GM21367 (cell line): ENCODE measurements at regions not wholly inside any gene's neighbourhood (a gene's known extent, or its start where the extent isn't known, plus 50 kb on each side); places are given as distances from the start of the nearest gene placed in this dataset.
"Not testable (repeated sequence)": the region's sequence is repeated elsewhere in the genome, so short reads cannot be mapped to it uniquely, and the experiment has no call there.

Experiments
- ATAC-seq: cut with Tn5 transposase; IDR thresholded peaks from one replicate; pipeline ENCODE4 v1.9.1; 2021; ENCODE audit not compliant: unreplicated experiment

DNA sequence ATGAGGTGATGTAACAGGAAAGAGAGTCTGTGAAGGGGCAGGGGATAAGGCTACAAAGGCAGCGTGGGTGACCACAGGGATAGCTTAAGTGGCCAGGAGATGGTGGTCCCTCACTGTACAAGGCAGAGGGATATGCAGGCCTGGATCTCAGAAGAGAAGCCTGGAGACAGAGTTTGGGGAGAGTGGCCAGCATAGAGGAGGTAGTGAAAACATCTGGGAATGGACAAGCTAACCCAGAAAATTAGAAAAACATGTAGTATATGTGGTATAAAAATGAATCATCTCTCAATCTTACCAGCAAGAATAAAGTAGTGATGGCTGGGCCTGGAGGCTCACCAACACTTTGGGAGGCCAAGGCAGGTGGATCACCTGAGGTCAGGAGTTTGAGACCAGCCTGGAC, 349.2 kb upstream of the KLF4 start:
- no peak for ATAC-seq

DNA sequence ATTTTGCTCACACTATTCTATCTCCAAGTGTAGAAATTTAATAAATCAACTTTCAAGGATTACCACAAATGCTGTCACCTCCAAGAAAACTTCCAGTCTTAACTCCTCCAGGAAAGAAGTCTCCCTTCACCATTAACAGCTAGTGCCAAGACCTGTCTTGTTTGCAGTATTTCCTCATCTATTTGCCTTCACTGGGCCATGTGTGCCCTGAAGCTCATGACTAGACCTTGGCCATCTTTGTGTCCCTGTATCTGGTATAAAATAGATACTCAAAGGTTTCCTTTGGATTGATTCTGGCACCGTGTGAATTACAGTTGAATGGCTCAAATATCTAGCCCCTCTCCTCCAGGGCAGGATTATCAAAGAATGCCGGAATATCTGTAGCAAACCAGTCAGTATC, 346.7 kb upstream of the KLF4 start:
- no peak for ATAC-seq

DNA sequence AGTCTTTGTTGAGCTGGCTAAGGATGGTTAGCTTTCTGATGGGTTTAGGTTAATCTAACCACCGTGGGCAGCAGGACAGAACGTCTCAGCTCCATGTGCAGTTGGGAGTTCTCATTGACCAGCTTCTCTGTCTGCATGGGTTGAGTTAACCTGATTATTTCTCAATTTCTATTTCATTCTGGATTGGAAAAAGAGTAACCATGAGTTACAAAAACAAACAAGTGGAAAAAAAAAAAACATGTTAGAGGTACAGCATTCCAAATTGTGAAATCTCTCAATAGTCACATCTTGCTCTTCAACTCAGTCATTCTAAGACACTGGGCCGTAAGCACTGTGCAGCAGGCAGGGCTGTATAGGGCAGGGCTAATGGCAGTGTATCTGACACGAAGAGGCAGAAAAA, 343.7 kb upstream of the KLF4 start:
- ATAC-seq: no peak

DNA sequence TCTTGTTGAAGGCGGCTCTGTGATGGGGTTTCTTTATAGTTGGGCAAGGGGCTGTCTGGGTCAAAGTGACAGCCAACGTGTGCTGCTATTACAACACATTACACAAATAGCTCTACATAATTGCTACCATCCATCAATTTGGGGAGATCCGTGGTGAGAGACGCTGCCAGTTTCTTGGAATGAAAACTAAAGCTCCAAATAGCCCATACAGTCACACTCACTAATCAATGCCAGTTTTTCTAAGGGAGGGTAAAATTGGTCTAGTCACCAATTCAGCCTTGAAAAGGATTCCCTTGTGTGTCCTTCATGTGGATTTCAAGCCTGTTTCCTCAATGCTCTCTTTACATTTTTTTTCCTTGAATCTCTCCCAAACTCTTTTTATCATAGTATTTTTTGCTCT, 343.3 kb upstream of the KLF4 start:
- no peak for ATAC-seq

DNA sequence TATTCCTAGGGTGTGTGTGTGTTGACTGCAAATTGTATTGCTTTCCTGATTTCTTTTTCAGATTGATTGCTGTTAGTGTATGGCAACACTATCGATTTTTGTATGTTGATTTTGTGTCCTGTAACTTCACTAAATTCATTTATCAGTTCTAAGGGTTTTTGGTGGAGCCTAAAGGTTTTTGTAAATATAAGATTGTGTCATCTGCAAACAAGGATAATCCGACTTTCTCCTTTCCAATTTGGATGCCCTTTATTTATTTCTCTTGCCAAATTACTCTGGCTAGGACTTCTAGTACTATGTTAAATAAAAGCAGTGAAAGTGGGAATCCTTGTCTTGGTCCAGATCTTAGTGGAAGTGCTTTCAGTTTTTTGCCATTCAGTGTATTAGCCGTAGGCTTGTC, 340.9 kb upstream of the KLF4 start:
- no peak for ATAC-seq

DNA sequence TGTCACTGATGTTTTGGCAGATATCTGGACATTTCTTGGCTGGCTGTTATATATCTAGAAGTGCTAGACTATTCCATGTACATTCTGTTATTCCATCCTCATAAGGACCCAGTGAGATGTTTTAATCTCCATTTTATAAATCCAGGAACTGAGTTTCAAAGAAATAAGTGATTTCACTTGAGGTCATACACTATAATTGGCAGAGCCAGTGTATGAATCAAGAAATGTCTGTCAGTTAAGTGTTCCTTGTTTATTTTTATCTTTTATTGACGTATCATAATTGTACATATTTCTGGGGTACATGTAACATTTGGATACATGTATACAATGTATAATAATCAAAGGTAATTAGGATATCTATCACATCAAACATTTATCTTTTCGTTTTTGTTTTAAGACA, 338.3 kb upstream of the KLF4 start:
- no peak for ATAC-seq

DNA sequence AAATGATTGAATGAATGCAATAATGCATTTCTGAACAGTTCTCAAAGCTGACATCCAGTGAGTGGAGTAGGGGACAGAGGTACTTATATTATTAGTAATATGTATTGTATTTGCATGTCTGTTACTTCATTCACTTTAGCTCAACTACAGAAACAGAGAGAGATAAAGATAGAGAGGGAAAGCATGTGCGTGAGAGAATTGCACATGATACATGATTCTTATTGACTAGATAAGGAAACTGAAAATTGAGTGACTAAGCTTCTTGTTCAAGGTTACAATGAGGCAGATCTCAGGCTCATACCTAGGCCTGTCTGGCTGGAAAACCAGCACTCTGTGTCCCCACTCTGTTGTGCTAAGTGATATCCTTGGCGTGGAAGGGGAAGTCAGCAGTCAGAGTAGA, 337.7 kb upstream of the KLF4 start:
- peak; percentile 70 for ATAC-seq

DNA sequence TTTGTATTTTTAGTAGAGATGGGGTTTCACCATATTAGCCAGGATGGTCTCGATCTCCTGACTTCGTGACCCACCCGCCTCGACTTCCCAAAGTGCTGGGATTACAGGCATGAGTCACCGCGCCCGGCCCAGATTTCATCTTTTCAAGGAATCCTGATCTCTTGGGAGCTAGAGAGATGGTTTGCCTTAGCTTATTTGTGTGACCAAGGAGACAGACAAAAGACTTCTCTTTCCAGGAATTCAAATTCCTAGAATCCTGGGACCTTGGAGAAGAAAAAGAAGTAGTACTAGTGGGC, 337.1 kb upstream of the KLF4 start:
- ATAC-seq: not testable (repeated sequence)

DNA sequence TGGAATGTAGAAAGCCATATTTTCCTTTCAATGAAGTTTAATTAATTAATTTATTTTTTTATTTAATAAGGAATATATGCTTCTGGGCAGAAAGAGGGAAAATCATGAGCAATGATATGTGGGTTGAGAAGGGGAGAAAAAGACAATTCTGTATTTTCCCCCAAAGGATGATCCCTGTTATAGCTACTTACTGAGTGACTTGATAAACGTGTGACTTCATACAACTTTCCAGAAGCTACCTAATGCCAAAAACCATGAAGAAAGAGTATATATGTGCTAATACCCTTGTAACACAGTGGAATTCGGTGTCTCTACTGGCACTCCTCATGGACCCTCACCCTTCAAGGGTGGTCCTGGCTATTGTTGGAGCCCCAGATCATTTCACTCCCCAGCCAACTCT, 335.0 kb upstream of the KLF4 start:
- no peak for ATAC-seq

DNA sequence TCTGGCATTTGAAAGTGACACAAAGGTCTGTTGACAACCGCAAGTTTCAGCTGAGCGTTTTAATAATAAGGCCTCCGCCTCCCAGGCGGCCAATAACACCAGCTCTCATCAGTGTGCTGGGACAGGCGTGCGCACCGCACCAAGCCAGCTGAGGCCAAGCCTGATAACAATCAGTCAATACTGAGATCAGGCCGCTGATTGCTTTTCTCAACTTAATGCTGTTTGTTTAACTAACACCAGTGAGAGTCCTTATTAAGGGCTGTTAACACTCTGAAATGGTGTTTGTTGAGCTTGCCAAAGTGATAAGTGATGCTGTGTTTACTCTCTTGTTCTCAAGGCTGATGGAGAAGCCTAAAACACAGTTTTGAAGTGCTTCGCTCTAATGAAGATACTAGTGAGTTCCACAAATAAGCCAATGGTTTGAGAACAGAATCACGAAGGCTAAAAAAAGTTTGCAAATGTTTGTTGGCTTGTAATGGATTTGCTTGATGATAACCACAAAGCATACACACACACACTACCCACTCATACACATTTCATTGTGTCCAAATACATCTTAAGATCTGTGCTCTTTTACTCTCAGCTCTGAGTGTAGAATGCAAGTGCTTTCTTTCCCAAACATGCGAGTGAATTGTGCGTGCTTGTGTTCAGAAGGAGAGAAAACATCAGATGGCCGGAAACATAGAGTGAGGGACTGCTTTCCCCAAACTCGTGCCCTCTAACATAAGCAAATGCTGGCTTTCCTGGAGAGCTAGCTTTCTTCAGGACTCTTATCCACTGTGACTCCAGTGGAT, 330.4 kb upstream of the KLF4 start:
- ATAC-seq: no peak

DNA sequence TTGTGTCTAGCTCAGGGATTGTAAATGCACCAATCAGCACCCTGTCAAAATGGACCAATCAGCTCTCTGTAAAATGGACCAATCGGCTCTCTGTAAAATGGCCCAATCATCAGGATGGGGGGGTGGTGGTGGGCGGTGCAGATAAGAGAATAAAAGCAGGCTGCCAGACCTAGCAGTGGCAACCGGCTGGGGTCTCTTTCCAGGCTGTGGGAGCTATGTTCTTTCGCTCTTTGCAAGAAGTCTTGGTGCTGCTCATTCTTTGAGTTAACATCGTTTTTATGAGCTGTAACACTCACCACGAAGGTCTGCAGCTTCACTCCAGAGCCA, 328.9 kb upstream of the KLF4 start:
- not testable (repeated sequence) for ATAC-seq

DNA sequence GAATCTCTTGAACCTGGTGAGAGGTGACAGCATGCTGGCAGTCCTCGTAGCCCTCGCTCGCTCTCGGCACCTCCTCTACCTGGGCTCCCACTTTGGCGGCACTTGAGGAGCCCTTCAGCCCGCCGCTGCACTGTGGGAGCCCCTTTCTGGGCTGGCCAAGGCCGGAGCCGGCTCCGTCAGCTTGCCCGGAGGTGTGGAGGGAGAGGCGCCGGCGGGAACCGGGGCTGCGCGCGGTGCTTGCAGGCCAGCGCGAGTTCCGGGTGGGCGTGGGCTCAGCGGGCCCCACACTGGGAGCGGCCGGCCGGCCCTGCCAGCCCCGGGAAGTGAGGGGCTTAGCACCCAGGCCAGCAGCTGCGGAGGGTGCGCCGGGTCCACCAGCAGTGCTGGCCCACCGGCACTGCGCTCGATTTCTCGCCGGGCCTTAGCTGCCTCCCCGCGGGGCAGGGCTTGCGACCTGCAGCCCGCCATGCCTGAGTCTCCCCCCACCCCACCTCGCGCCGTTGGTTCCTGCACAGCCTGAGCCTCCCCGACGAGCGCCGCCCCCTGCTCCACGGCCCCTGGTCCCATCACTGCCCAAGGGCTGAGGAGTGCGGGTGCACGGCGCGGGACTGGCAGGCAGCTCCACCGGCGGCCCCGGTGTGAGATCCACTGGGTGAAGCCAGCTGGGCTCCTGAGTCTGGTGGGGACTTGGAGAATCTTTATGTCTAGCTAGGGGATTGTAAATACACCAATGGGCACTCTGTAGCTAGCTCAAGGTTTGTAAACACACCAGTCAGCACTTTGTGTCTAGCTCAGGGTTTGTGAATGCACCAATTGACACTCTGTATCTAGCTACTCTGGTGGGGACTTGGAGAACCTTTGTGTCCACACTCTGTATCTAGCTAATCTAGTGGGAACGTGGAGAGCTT, 328.3 kb upstream of the KLF4 start:
- ATAC-seq: not testable (repeated sequence)

DNA sequence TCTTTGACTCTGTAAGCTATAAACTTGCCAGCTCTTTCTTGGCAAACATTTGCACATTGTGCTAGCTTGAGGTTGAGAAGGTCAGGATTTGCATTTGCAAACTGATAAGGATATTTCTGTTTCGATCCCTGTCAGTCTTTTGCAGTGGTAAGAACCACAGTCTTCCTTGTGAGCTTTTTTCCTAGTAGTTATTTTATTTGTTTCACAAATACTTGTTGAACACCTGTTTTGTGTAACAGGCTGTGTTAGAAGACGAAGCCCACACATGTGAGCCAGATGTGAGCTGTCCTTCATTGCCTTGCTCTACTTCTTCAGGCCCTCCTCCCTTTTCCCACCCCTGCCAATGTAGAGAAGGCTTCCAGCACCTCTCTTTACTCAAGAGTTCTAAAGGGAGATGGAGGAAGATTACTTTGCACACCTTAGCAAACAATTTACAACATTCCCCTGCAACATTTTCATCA, 327.0 kb upstream of the KLF4 start:
- ATAC-seq: no peak

DNA sequence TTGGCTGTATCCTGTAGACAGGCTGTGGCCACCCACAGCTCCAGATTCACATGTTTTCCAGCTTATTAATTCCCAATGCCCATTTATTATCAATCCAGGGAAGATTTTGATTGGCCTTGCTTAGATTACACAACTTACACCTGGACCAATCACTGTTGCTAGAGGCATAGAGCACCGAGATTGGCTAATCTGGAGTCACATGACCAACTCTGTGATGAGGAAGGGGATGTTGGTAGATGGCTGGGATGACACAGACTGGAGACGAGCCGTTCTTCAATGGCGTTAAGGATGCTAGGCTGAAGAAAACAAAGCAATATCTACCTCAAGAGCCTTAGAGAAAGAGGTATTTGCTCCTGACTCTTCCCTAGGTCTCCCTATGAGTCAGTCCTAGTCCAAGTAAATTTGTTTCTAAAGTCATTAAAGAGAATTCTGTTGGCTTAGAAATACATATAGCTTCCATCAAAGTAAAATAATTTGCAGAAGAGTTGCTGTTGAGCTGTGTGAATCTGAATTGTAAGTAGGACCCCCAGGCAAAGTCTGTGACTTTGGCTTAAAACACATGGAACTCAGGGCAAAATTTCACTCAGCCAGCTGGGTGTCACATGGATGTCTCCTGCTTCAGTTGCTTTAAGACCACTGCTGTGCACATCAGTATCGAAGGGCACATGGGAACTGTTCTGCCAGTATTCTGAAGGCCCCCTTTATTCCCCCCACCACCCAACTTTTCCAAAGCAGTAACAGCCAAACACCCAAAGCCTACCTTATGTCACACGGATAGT, 326.4 kb upstream of the KLF4 start:
- no peak for ATAC-seq

DNA sequence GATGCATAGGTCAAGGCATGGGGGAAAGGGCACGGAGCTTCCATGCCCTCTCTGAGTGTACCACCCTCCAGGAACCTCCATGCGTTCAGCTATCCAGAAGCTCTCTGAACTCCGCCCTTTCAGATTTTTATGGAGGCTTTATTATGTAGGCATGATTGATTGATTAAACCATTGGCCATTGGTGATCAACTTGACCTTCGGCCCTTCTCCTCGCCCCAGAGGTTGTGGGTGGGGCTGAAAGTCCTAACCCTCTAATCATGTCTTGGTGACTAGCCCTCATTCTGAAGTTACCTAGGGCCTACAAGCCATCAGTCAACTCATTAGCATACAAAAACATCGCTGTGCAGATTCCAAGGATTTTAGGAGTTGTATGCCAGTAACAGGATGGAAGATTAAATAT, 323.7 kb upstream of the KLF4 start:
- ATAC-seq: no peak

DNA sequence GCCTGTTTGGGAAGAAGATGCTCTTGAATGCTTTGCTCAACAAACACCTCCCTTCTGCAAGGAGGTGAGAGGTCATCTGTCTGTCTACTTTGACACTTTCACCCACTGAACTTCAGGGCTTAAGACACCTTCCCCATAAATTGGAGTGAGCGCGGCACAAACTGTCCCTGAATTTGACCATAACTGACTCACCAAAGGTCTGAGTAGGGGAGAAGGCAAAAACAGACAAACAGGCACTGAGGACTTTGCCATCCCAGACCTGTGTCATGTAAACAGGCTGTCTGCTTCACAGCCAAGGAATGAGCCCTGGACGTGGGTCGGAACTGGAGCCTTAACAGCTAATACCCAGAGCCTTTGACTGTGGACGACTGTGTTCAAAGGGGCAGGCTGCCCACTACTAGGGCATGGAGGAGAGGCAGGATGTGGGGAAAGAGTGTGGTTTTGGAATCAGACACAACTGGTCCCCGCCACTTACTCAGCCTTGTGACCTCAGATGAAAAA, 320.9 kb upstream of the KLF4 start:
- ATAC-seq: no peak

DNA sequence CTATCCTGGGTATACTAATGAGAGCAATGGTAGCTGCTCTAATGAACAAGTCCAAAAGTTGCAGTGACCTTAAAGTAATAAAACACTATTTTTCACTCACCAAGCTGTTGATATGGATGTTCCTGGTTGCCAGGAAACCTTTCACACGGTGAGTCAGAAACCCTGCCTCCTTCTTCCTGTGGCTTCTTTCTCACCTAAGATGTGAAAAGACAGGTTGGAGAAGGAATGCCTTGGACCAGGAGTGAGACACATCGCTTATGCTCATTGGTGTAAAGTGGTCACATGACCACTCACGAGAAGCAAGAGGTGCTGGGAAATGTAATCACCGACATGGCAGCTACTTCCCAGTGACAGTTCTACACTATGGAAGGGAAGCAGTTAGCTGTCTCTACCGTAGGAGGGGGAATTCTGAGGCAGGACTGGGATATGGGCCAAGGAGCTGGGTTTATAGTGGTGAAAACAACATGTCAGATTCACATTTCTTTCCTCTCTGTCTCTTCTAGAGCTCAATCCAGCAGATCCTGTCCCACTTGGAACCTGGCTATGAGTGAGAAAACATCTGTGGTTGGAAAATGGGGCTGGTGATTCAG, 320.4 kb upstream of the KLF4 start:
- no peak for ATAC-seq

DNA sequence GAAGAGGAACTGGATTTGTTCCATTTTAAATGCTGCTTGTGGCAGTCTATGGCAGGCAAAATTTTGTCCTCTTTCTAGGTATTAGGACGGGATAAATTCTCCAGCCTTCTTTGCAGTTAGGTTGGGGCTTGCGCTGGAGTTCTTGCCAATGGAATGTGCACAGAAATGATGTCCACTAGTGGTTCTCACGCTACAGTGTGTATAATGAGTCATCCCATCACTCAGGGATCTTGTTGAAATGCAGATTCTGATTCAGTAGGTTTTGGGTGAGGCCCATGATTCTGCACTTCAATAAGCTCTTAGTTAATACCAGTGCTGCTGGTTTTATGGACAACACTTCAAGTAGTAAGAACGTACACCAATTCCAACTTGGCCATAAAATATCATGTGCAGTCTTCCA, 317.6 kb upstream of the KLF4 start:
- no peak for ATAC-seq

DNA sequence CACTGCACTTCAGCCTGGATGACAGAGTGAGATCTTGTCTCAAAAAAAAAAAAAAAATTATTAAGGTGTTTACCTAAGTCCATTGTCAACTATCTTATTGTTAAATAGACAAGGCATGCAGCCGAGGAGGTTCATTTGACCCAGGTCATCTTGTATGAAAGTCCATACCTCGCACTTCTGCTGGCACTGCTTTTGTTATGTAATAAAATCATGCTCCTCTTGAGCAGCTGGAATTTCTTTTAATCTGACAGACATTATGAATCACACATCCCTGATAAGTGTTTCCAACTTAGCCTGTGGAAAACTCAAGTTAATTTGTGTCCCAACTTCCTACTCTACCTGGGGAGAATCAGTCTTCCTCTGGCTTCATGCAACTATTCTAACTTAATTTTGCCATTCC, 315.6 kb upstream of the KLF4 start:
- ATAC-seq: no peak

DNA sequence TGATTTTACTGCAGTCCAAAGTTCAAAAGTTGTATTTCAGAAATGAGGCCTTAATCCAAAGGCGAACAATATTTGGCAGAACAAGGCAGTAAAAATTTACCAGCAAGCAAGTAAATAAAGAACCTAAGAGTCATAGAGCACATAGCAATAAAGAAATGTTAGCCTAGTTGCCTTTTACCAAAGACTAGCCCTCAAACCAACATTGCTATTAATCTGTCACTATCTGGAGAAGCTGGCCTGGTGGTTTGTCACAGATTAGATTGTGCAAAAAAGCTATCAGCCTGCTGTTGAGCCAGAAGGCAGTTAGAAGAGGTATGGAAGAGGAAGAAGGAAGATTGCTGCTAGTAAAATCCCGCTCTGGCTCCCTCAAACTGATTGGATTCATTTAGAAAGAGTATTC, 304.7 kb upstream of the KLF4 start:
- no peak for ATAC-seq

DNA sequence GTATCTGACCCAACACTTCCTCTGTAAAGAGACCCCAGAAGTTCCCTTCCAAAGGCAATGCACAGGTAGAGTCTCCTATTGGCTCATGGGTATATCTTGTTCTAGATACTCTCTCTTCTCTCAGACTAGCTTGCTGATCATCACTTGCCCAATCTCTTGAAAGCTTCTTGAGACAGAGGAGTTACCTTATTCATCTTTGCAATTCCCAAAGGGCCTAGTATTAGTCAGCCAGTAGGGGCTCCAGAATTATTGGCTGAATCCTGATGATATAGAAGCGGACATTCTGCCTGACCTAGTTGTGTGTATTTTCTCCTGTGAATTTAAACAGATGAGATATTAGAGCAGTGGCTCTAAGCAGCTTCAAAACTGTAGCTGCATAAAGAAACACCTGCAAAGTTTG, 304.0 kb upstream of the KLF4 start:
- ATAC-seq: no peak
